Vagina (tissue), 2 donors: ENCODE measurements at regions not wholly inside any gene's neighbourhood (a gene's known extent, or its start where the extent isn't known, plus 50 kb on each side); places are given as distances from the start of the nearest gene placed in this dataset.

Experiments
- DNase-seq, 2 donors: peaks; one replicate each; pipeline ENCODE4 v3.0.0-alpha.2; 2017; ENCODE audit errors: extremely low spot score in 2 of 2
- H3K27ac ChIP-seq: fragments of 200-600 bp; sonication (generic); one replicate; pipeline ENCODE4 v1.5.1; 2019
- H3K27me3 ChIP-seq: fragments of 200-600 bp; sonication (generic); one replicate; pipeline ENCODE4 v1.5.1; 2019
- H3K36me3 ChIP-seq, 2 donors: fragments of 200-600 bp; sonication (generic); one replicate each; pipeline ENCODE4 v1.5.1; 2017 to 2019
- H3K4me1 ChIP-seq: fragments of 200-600 bp; sonication (generic); one replicate; pipeline ENCODE4 v1.5.1; 2019
- H3K4me3 ChIP-seq, 2 donors: fragments of 200-600 bp; sonication (generic); 1 replicate in 1 of 2; 2 replicates in 1 of 2; pipeline ENCODE4 v1.5.1; 2016 to 2019
- H3K9me3 ChIP-seq: fragments of 200-600 bp; sonication (generic); one replicate; pipeline ENCODE4 v1.5.1; 2019
- CTCF ChIP-seq, 3 experiments: fragments of 450-650 bp in 2 of 3; fragments of 200-600 bp in 1 of 3; sonication (generic) in 1 of 3; IDR thresholded peaks; one replicate each; pipeline ENCODE4 v1.5.1; 2017 to 2019; ENCODE audit warnings: antibody characterized with exemption in 3 of 3, mild to moderate bottlenecking in 2 of 3, moderate library complexity in 2 of 3
- POLR2A ChIP-seq, 2 donors: fragments of 450-650 bp; IDR thresholded peaks; one replicate each; pipeline ENCODE4 v1.6.1; 2017; ENCODE audit warnings: antibody characterized with exemption in 2 of 2, mild to moderate bottlenecking in 2 of 2, moderate library complexity in 2 of 2
- POLR2AphosphoS5 ChIP-seq, 2 donors: sonication (generic); formaldehyde crosslinking; IDR thresholded peaks; one replicate each; pipeline ENCODE4 v1.9.0; 2017; ENCODE audit warnings: antibody characterized with exemption in 2 of 2, mild to moderate bottlenecking in 2 of 2, low read depth in 1 of 2; ENCODE audit not compliant: insufficient read depth in 1 of 2
- intact Hi-C: fragments of 100-400 bp; cut with DNase I; formaldehyde crosslinking; loops from one replicate; pipeline ENCODE4 v1.15.1; 2023

GRCh38 chr10:89075631-89076030 lies 85.0 kb downstream of the FAS start:
- Histone ChIP-seq H3K27me3 (no peaks in the 10 kb centered on the region), H3K4me3 (no peak overlapping the region), H3K27ac (no peak overlapping the region), H3K4me1 (no peaks in the 10 kb centered on the region), H3K36me3 (no peaks in the 10 kb centered on the region), H3K9me3 (no peaks in the 10 kb centered on the region)
- TF ChIP-seq POLR2AphosphoS5 (IDR thresholded peaks at IDR 0.05; ENCODE audit: insufficient read depth in 1 of 2, low read depth in 1 of 2) (no peak), POLR2A (IDR thresholded peaks at IDR 0.05) (no peak), CTCF (IDR thresholded peaks at IDR 0.05) (no peak)
- intact Hi-C loops = no loop called here
- no peak for DNase-seq

- peak in 1 of 2 donors; percentile 67 for TF ChIP-seq POLR2AphosphoS5 (IDR thresholded peaks at IDR 0.05; ENCODE audit: insufficient read depth in 1 of 2, low read depth in 1 of 2)
- no peak for TF ChIP-seq CTCF (IDR thresholded peaks at IDR 0.05)
- TF ChIP-seq POLR2A (IDR thresholded peaks at IDR 0.05) = no peak
- peak overlapping the region; percentile 26 for H3K27ac ChIP-seq
- DNase-seq = no peak
- no peaks in the 10 kb centered on the region for H3K27me3 ChIP-seq
- H3K36me3 ChIP-seq = no peaks in the 10 kb centered on the region
- intact Hi-C loops = no loop called here
- H3K4me3 ChIP-seq = no peak overlapping the region
- no peaks in the 10 kb centered on the region for H3K9me3 ChIP-seq
- no peaks in the 10 kb centered on the region for H3K4me1 ChIP-seq
Observed at GRCh38 chr10:89074120-89074519, 83.5 kb downstream of the FAS start.

- DNase-seq = no peak
- TF ChIP-seq POLR2AphosphoS5 (IDR thresholded peaks at IDR 0.05; ENCODE audit: insufficient read depth in 1 of 2, low read depth in 1 of 2) (no peak), POLR2A (IDR thresholded peaks at IDR 0.05) (no peak), CTCF (IDR thresholded peaks at IDR 0.05) (no peak)
- H3K9me3 ChIP-seq = no peaks in the 10 kb centered on the region
- peak overlapping the region; percentile 26 for H3K27ac ChIP-seq
- H3K36me3 ChIP-seq = no peaks in the 10 kb centered on the region
- H3K4me1 ChIP-seq = no peaks in the 10 kb centered on the region
- no peak overlapping the region for H3K4me3 ChIP-seq
- H3K27me3 ChIP-seq = no peaks in the 10 kb centered on the region
- intact Hi-C loops = no loop called here
Observed at GRCh38 chr10:89073719-89074118, 83.1 kb downstream of the FAS start.

DNA sequence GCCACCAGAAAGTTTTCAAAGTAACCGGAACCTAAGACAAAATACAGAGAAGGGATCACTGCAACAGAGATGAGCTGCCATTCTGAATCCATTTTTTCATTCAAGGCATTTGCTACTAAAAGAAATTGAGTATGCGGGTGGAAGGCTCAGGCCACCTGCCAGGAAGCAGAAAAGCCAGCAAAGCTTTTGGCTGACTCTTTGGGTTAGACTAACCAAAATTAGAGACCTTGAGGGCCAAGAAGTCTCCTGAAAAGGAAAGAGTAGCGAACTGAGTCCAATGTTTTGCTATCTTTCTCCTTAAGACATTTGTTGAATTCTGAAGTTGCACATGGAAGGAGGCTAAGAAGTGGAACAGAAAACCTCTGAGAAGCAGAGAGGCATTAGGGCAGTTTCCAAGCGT lies 79.0 kb downstream of the FAS start:
- TF ChIP-seq POLR2A (IDR thresholded peaks at IDR 0.05) (no peak), POLR2AphosphoS5 (IDR thresholded peaks at IDR 0.05; ENCODE audit: insufficient read depth in 1 of 2, low read depth in 1 of 2) (no peak), CTCF (IDR thresholded peaks at IDR 0.05) (no peak)
- DNase-seq = no peak
- Histone ChIP-seq H3K9me3 (no peaks in the 10 kb centered on the region), H3K27ac (no peak overlapping the region), H3K4me1 (no peaks in the 10 kb centered on the region), H3K4me3 (no peak overlapping the region), H3K36me3 (no peaks in the 10 kb centered on the region), H3K27me3 (no peaks in the 10 kb centered on the region)
- intact Hi-C loops = no loop called here
